ENCODE measurements at regions not wholly inside any gene's neighbourhood (a gene's known extent, or its start where the extent isn't known, plus 50 kb on each side); places are given as distances from the start of the nearest gene placed in this dataset.

DNA sequence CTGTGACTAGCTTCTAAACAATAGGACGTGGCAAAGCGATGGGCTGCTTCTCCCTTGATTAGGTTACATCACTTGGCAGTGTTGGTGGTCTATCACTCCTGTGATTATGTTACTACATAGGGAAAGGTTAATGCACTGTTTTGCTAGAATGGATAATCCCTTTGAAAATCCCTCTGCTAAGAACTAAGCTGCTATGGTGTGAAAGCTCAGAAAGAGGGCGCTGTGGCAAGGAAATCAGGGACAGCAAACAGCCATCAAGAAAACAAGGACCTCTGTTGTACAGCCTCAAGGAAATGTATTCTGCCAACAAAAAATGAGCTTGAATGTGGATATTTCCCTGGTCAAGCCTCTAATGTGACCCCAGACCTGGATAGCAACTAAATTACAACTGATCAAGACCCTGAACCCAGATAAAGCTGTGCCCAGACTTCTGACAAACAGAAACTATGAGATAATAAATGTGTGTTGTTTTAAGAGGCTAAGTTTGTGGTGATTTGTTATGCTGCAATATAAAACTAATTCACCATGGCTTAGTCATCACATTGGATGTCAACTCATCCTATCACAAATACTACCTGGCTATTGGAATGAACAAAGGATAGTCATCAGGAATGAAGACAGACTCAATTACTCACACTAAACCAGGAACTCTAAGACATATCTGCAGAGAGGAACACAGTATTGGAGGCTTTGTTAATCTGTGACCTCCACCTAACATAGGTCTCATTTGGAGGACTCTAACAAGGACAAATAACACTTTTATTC, 1215.9 kb downstream of the EFNA5 start:
- no peak for TF ChIP-seq GATA3 (IDR thresholded peaks at IDR 0.05; ENCODE audit: low read depth, low read length)
- TF ChIP-seq GATA2 (IDR thresholded peaks at IDR 0.05; ENCODE audit: low read depth, low read length) = no peak
